HepG2 (cell line): ENCODE measurements at regions not wholly inside any gene's neighbourhood (a gene's known extent, or its start where the extent isn't known, plus 50 kb on each side); places are given as distances from the start of the nearest gene placed in this dataset.

Experiments used
- ATAC-seq: fragments of 200-7000 bp; cut with Tn5 transposase; 3 replicates; pipeline ENCODE4 v1.9.1; 2020; ENCODE audit warnings: mild to moderate bottlenecking, moderate library complexity
- BruUV-seq: library from RNA; stranded (reverse); fragments of 400-500 nt; replicated peaks from 2 replicates; lab custom pipeline; 2021; lab: Mats Ljungman, UMichigan
- CTCF ChIA-PET: fragments of 300-600 bp; formaldehyde crosslinking; extraction: SDS; loops from one replicate; lab custom pipeline; 2021; ENCODE audit warnings: low total read pairs, inconsistent platforms, low intra/inter-chr PET ratio; lab: Yijun Ruan, JAX
- POLR2A ChIA-PET: fragments of 350-600 bp; sonication (Branson Sonifier 250); formaldehyde crosslinking; loops from one replicate; lab custom pipeline; 2020; ENCODE audit warnings: antibody characterized with exemption, inconsistent platforms; lab: Yijun Ruan, JAX
- DNase-seq: peaks from one replicate; pipeline ENCODE4 v3.0.0-alpha.2; 2015; ENCODE audit warnings: low spot score
- FAIRE-seq: peaks from 3 replicates; lab custom pipeline; 2011; peaks lifted over from hg19 to GRCh38; lab: Jason Lieb, UNC
- H2AFZ ChIP-seq: one replicate; pipeline ENCODE4 v1.6.1; 2011; ENCODE audit warnings: low read length, inconsistent platforms
- H3K27ac ChIP-seq: fragments of 300-600 bp; 3 replicates; pipeline ENCODE4 v1.8.0; 2011; ENCODE audit warnings: mixed run types, mild to moderate bottlenecking, mixed read lengths, low read length, inconsistent platforms; ENCODE audit not compliant: insufficient read depth; ENCODE audit errors: extremely low read length
- H3K27me3 ChIP-seq, 2 experiments: fragments of 200-600 bp in 1 of 2; 2 replicates in 1 of 2; 3 replicates in 1 of 2; pipeline versions ENCODE4 v1.6.0 to v1.8.0; 2011; ENCODE audit warnings: low read length in 2 of 2, mild to moderate bottlenecking in 2 of 2, moderate library complexity in 2 of 2, inconsistent platforms in 1 of 2; ENCODE audit not compliant: insufficient read depth in 2 of 2, control insufficient read depth in 1 of 2
- H3K36me3 ChIP-seq, 2 experiments: fragments of 200-600 bp in 1 of 2; replicated peaks in 1 of 2; 2 replicates in 1 of 2; 3 replicates in 1 of 2; pipeline versions ENCODE4 v1.5.1 to v1.8.0; 2011; ENCODE audit warnings: low read length in 2 of 2, inconsistent platforms in 1 of 2; ENCODE audit not compliant: insufficient read depth in 2 of 2, control insufficient read depth in 1 of 2
- H3K4me1 ChIP-seq: 2 replicates; pipeline ENCODE4 v1.5.1; 2012; ENCODE audit warnings: low read length, inconsistent platforms; ENCODE audit not compliant: insufficient read depth
- H3K4me2 ChIP-seq: 2 replicates; pipeline ENCODE4 v1.6.0; 2011; ENCODE audit warnings: low read depth, low read length, inconsistent platforms
- H3K4me3 ChIP-seq, 3 experiments: fragments of 200-600 bp in 1 of 3; sonication (generic), shearing (Covaris generic) in 1 of 3; replicated peaks in 1 of 3; 2 replicates each; pipeline ENCODE4 v1.5.1; 2011 to 2016; ENCODE audit warnings: low read length in 3 of 3, inconsistent platforms in 2 of 3, low read depth in 2 of 3, mild to moderate bottlenecking in 2 of 3, control low read depth in 1 of 3, mixed read lengths in 1 of 3; ENCODE audit not compliant: insufficient read depth in 1 of 3
- H3K79me2 ChIP-seq: one replicate; pipeline ENCODE4 v1.6.1; 2011; ENCODE audit warnings: low read length, inconsistent platforms; ENCODE audit not compliant: insufficient read depth
- H3K9ac ChIP-seq: 2 replicates; pipeline ENCODE4 v1.6.0; 2011; ENCODE audit warnings: mild to moderate bottlenecking, low read depth, low read length, inconsistent platforms; ENCODE audit not compliant: insufficient read depth
- H3K9me3 ChIP-seq: 2 replicates; pipeline ENCODE4 v1.5.1; 2012; ENCODE audit warnings: mild to moderate bottlenecking, low read length
- H4K20me1 ChIP-seq: 2 replicates; pipeline ENCODE4 v1.6.0; 2011; ENCODE audit warnings: inconsistent platforms, mild to moderate bottlenecking, low read length, moderate library complexity; ENCODE audit not compliant: insufficient read depth
- MNT ChIP-seq: fragments of 450-650 bp; IDR thresholded peaks from 2 replicates; pipeline ENCODE4 v1.6.1; 2016
- PRMT3 ChIP-seq: sonication (generic); formaldehyde crosslinking; IDR thresholded peaks from 2 replicates; pipeline ENCODE4 v1.8.1; 2022; ENCODE audit warnings: low read depth, mild to moderate bottlenecking, moderate library complexity, missing genetic modification reagents, borderline replicate concordance
- TAF15 ChIP-seq: fragments of 200-400 bp; formaldehyde crosslinking; IDR thresholded peaks from one replicate; pipeline ENCODE4 v1.6.1; 2018; ENCODE audit warnings: mild to moderate bottlenecking, low read depth, low read length; ENCODE audit not compliant: poor library complexity, severe bottlenecking
- ZKSCAN8 ChIP-seq: IDR thresholded peaks from 2 replicates; pipeline ENCODE4 v1.6.1; 2016; ENCODE audit warnings: borderline replicate concordance, missing genetic modification reagents, missing compliant biosample characterization
- ZNF264 ChIP-seq: sonication (generic); formaldehyde crosslinking; IDR thresholded peaks from 2 replicates; pipeline ENCODE4 v1.4.0; 2020; ENCODE audit warnings: missing genetic modification reagents
- ZNF547 ChIP-seq: sonication (generic); formaldehyde crosslinking; IDR thresholded peaks from 2 replicates; pipeline ENCODE4 v1.5.1; 2020; ENCODE audit warnings: mild to moderate bottlenecking, missing genetic modification reagents
- ZNF572 ChIP-seq: sonication (generic); formaldehyde crosslinking; IDR thresholded peaks from 2 replicates; pipeline ENCODE4 v1.5.1; 2020; ENCODE audit warnings: mild to moderate bottlenecking, missing genetic modification reagents
- ZNF775 ChIP-seq: sonication (generic); formaldehyde crosslinking; IDR thresholded peaks from 2 replicates; pipeline ENCODE4 v1.4.0; 2020; ENCODE audit warnings: missing genetic modification reagents, mild to moderate bottlenecking, moderate library complexity, borderline replicate concordance
- WGBS: methylation state at CpG from one replicate; pipeline ENCODE4 v1.1.6; 2017; ENCODE audit warnings: low lambda C conversion rate; 5-methylcytosine and 5-hydroxymethylcytosine counted together
- in situ Hi-C: cut with HindIII; loops from 2 replicates; pipeline ENCODE4 v1.10.0; 2017; ENCODE audit warnings: low pct_unique_long_range_greater_than_20kb; ENCODE audit not compliant: extremely low pct_ligation_motif_present
- intact Hi-C: fragments of 100-400 bp; cut with micrococcal nuclease; formaldehyde crosslinking; loops from one replicate; pipeline ENCODE4 v1.10.0; 2022; ENCODE audit not compliant: unreplicated experiment

GRCh38 chr3:187840856-187841255, 95.6 kb upstream of the BCL6 start:
- Histone ChIP-seq H3K4me1 (peaks cover 22% of the 10 kb centered on the region), H2AFZ (no peak overlapping the region), H3K4me3 (no peak overlapping the region), H3K9me3 (no peaks in the 10 kb centered on the region), H3K9ac (no peak overlapping the region), H3K4me2 (no peak overlapping the region), H3K27me3 (no peaks in the 10 kb centered on the region; a peak in 1 of 5 replicates), H3K79me2 (no peaks in the 10 kb centered on the region), H3K36me3 (no peaks in the 10 kb centered on the region), H4K20me1 (no peaks in the 10 kb centered on the region), H3K27ac (no peak overlapping the region)
- WGBS: 89% methylated on average over 2 of the region's 2 CpGs
- no peak for TF ChIP-seq ZNF775 (CRISPR knock-in tag)
- no peak for TF ChIP-seq ZNF572 (CRISPR knock-in tag)
- TF ChIP-seq ZNF547 (CRISPR knock-in tag): no peak
- no peak for TF ChIP-seq ZKSCAN8
- TF ChIP-seq PRMT3: no peak
- no peak for TF ChIP-seq MNT
- FAIRE-seq (no peak), DNase-seq (no peak), ATAC-seq (no peak)
- BruUV-seq: no TSS peak
- in situ Hi-C loops (no loop called here), intact Hi-C loops (no loop called here)
- CTCF ChIA-PET: no interaction called here
- POLR2A ChIA-PET: no interaction called here

- peaks cover 19% of the 10 kb centered on the region for H3K4me1 ChIP-seq
- H3K9me3 ChIP-seq: no peaks in the 10 kb centered on the region
- FAIRE-seq: no peak
- no peaks in the 10 kb centered on the region for H3K36me3 ChIP-seq
- no peaks in the 10 kb centered on the region for H4K20me1 ChIP-seq
- no peak for ATAC-seq
- WGBS: 59% methylated on average over 2 of the region's 2 CpGs
- no peaks in the 10 kb centered on the region for H3K79me2 ChIP-seq
- H3K4me3 ChIP-seq: no peak overlapping the region
- H3K27ac ChIP-seq: no peak overlapping the region
- ChIA-PET POLR2A (no interaction called here), CTCF (no interaction called here)
- H3K27me3 ChIP-seq: no peaks in the 10 kb centered on the region; a peak in 1 of 5 replicates
- H3K4me2 ChIP-seq: no peak overlapping the region
- TF ChIP-seq ZNF264 (CRISPR knock-in tag) (no peak), TAF15 (no peak)
- in situ Hi-C loops (no loop called here), intact Hi-C loops (no loop called here)
- DNase-seq: no peak
- H3K9ac ChIP-seq: no peak overlapping the region
- H2AFZ ChIP-seq: no peak overlapping the region
- BruUV-seq: no TSS peak
These were observed 96.3 kb upstream of the BCL6 start for GRCh38 chr3:187841560-187841959.
